GM23338 (cell line): ENCODE measurements at regions not wholly inside any gene's neighbourhood (a gene's known extent, or its start where the extent isn't known, plus 50 kb on each side); places are given as distances from the start of the nearest gene placed in this dataset.

Experiments
- ATAC-seq: fragments of 200-7000 bp; cut with Tn5 transposase; 3 replicates; pipeline ENCODE4 v1.9.1; 2020
- DNase-seq: peaks from one replicate; pipeline ENCODE4 v3.0.0-alpha.2; 2015; ENCODE audit warnings: low spot score
- H2AFZ ChIP-seq: fragments of 200-600 bp; sonication (generic); 2 replicates; pipeline ENCODE4 v1.8.0; 2016; ENCODE audit warnings: antibody characterized with exemption, mild to moderate bottlenecking, moderate library complexity
- H3F3A ChIP-seq: fragments of 200-600 bp; sonication (generic); replicated peaks from 2 replicates; pipeline ENCODE4 v1.8.0; 2017; ENCODE audit warnings: antibody characterized with exemption, mixed run types, low read depth
- H3K27ac ChIP-seq: fragments of 200-600 bp; sonication (generic); 2 replicates; pipeline ENCODE4 v1.6.1; 2016; ENCODE audit warnings: low read depth
- H3K27me3 ChIP-seq: fragments of 200-600 bp; sonication (generic); 2 replicates; pipeline ENCODE4 v1.8.0; 2016; ENCODE audit warnings: mild to moderate bottlenecking, mixed run types, moderate library complexity; ENCODE audit not compliant: insufficient read depth
- H3K36me3 ChIP-seq: fragments of 200-600 bp; sonication (generic); 2 replicates; pipeline ENCODE4 v1.8.0; 2016; ENCODE audit warnings: mild to moderate bottlenecking; ENCODE audit not compliant: insufficient read depth
- H3K4me1 ChIP-seq: fragments of 200-600 bp; sonication (generic); 2 replicates; pipeline ENCODE4 v1.8.0; 2016; ENCODE audit warnings: mild to moderate bottlenecking, moderate library complexity; ENCODE audit not compliant: insufficient read depth
- H3K4me2 ChIP-seq: fragments of 200-600 bp; sonication (generic); 2 replicates; pipeline ENCODE4 v1.7.1; 2017; ENCODE audit warnings: mixed run types
- H3K4me3 ChIP-seq: fragments of 200-600 bp; sonication (generic); 2 replicates; pipeline ENCODE4 v1.6.1; 2016; ENCODE audit warnings: mixed run types
- H3K79me2 ChIP-seq: fragments of 200-600 bp; sonication (generic); replicated peaks from 2 replicates; pipeline ENCODE4 v1.8.0; 2017; ENCODE audit warnings: mild to moderate bottlenecking; ENCODE audit not compliant: insufficient read depth
- H3K9me2 ChIP-seq: fragments of 200-600 bp; sonication (generic); 2 replicates; pipeline ENCODE4 v1.8.0; 2017; ENCODE audit not compliant: insufficient read depth
- H4K20me1 ChIP-seq: fragments of 200-600 bp; sonication (generic); replicated peaks from 2 replicates; pipeline ENCODE4 v1.8.0; 2017; ENCODE audit warnings: mild to moderate bottlenecking; ENCODE audit not compliant: insufficient read depth
- H3K27ac Mint-ChIP-seq: 2 replicates; pipeline ENCODE4 v1.8.0; 2020; ENCODE audit warnings: inconsistent platforms, mild to moderate bottlenecking, moderate library complexity, mixed read lengths
- H3K27me3 Mint-ChIP-seq: 3 replicates; pipeline ENCODE4 v1.8.0; 2022; ENCODE audit warnings: low read depth, mild to moderate bottlenecking, moderate library complexity, mixed read lengths, inconsistent platforms; ENCODE audit not compliant: insufficient read depth, poor library complexity
- H3K36me3 Mint-ChIP-seq: 3 replicates; pipeline ENCODE4 v1.8.0; 2021; ENCODE audit warnings: low read depth, mild to moderate bottlenecking, inconsistent platforms, moderate library complexity, mixed read lengths
- H3K4me1 Mint-ChIP-seq: 3 replicates; pipeline ENCODE4 v1.8.0; 2020; ENCODE audit warnings: mild to moderate bottlenecking, inconsistent platforms, mixed read lengths
- H3K4me3 Mint-ChIP-seq: 3 replicates; pipeline ENCODE4 v1.8.0; 2021; ENCODE audit warnings: moderate library complexity, mild to moderate bottlenecking, inconsistent platforms, mixed read lengths
- H3K9me3 Mint-ChIP-seq: 3 replicates; pipeline ENCODE4 v1.8.0; 2020; ENCODE audit warnings: moderate library complexity, mild to moderate bottlenecking, inconsistent platforms, mixed read lengths
- CREB1 ChIP-seq: fragments of 250-450 bp; sonication (Bioruptor Pico); IDR thresholded peaks from 2 replicates; pipeline ENCODE4 v1.5.0; 2020; ENCODE audit warnings: low read depth, mild to moderate bottlenecking, moderate library complexity
- EZH2 ChIP-seq: fragments of 200-600 bp; sonication (generic); IDR thresholded peaks from one replicate; pipeline ENCODE4 v1.8.0; 2017; ENCODE audit warnings: antibody characterized with exemption, mild to moderate bottlenecking, low read depth; ENCODE audit not compliant: unreplicated experiment
- EZH2phosphoT487 ChIP-seq: fragments of 200-600 bp; sonication (generic); IDR thresholded peaks from one replicate; pipeline ENCODE4 v1.8.1; 2018; ENCODE audit warnings: antibody characterized with exemption; ENCODE audit not compliant: unreplicated experiment
- JUNB ChIP-seq: IDR thresholded peaks from one replicate; pipeline ENCODE4 v1.6.1; 2016; ENCODE audit warnings: antibody characterized with exemption; ENCODE audit not compliant: unreplicated experiment
- NANOG ChIP-seq: IDR thresholded peaks from 2 replicates; pipeline ENCODE4 v1.6.1; 2016; ENCODE audit warnings: antibody characterized with exemption, borderline replicate concordance
- POLR2AphosphoS5 ChIP-seq: IDR thresholded peaks from 2 replicates; pipeline ENCODE4 v1.6.1; 2016; ENCODE audit warnings: antibody characterized with exemption, low read depth
- STAT1 ChIP-seq: IDR thresholded peaks from one replicate; pipeline ENCODE4 v1.6.1; 2016; ENCODE audit warnings: antibody characterized with exemption; ENCODE audit not compliant: unreplicated experiment
- ZNF114 ChIP-seq: fragments of 250-450 bp; sonication (Bioruptor Pico); IDR thresholded peaks from 2 replicates; pipeline ENCODE4 v1.5.0; 2020; ENCODE audit warnings: mild to moderate bottlenecking, moderate library complexity
- ZNF331 ChIP-seq: fragments of 250-450 bp; sonication (Bioruptor Pico); IDR thresholded peaks from 2 replicates; pipeline ENCODE4 v1.5.0; 2020; ENCODE audit warnings: low read depth, mild to moderate bottlenecking, moderate library complexity
- TF ChIP-seq, protein P1 (sequence below), 2 experiments: fragments of 200-600 bp in 1 of 2; sonication (generic) in 1 of 2; conservative IDR thresholded peaks; 2 replicates each; pipeline versions ENCODE4 v1.5.1 to v1.6.1; 2016 to 2017; ENCODE audit warnings: antibody characterized with exemption in 2 of 2, low read depth in 2 of 2, mild to moderate bottlenecking in 2 of 2, moderate library complexity in 1 of 2
- TF ChIP-seq, protein P2 (sequence below): IDR thresholded peaks from one replicate; pipeline ENCODE4 v1.6.1; 2018; ENCODE audit warnings: antibody characterized with exemption; ENCODE audit not compliant: unreplicated experiment

DNA sequence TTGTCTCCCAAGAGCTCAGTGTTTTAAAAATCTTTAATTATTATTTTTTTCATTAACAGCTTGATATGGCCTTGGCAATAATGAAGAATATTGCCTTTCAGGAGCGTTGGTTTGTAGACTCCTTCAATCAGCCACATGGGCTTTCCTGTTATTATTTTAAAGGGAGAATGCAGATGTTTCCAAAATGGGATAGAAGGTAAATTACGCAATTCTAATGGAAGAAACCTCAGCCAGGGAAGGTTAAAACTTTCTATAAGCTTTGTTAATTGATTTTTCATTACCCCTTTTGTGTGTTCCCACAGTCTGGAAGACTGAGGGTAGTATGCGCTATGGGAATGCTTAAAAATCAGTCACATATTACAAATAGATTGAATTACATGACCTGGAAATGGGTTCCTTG lies 188.4 kb upstream of the NAV3 start (continued):
- TF ChIP-seq CREB1 (CRISPR knock-in tag) (no peak), STAT1 (no peak)

DNA sequence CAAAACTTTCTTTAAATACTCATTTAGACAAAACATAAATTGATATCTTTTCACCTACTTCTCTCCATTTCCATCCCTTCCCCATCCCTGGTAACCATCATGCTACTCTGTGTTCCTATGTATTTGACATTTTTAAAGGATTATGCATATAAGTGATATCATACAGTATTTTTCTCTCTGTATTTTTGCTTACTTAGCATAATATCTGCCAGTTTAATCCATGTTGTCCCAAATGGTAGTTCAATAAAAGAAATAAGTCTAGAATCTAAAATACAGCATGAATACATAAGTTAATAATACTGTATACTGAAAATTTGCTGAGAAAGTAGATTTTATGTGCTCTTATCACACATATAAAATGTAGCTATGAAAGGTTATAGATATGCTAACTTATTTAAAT lies 190.3 kb upstream of the NAV3 start:
- no peak for TF ChIP-seq EZH2
- no peak for TF ChIP-seq ZNF331 (CRISPR knock-in tag)
- no peak overlapping the region for H2AFZ ChIP-seq

DNA sequence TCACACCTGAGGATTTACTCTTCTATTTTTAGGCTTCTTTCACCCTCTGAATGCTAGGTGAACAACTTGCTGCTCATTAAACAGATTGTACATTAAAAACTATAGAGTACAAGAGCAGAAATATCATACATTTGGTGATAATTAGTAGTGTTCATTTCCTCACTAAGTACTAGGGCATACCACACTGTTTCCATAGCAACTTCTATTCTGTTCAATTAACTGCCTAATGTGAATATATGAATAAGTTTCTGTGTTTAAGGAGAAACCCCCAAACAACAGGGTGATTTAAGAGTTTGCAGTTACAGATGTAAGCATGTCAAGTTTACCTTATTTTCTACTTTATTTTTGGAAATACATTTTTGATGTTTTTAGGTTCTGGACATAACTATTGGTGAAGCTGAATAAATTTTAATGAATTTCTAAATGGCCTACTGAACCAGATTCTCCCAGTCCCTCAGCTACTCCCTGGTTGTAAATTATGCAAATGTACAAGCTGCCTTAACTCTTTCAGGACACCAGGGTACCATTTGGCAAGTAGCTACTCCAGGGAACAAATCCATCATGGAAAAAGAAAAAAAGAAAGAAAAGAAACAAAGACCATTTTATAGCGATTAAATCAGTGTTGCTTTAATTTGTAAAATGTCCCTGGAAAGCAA lies 199.8 kb upstream of the NAV3 start:
- no peaks in the 10 kb centered on the region for H3K36me3 Mint-ChIP-seq
- H3K27ac ChIP-seq: no peak overlapping the region
- no peaks in the 10 kb centered on the region for H3K27me3 Mint-ChIP-seq

More for the DNA sequence above, 190.3 kb upstream of the NAV3 start:
- DNase-seq (no peak), ATAC-seq (no peak)
- Histone ChIP-seq H4K20me1 (no peaks in the 10 kb centered on the region), H3K27me3 (no peaks in the 10 kb centered on the region), H3K27ac (no peak overlapping the region), H3K4me1 (peaks cover 35% of the 10 kb centered on the region), H3K4me3 (no peak overlapping the region), H3K36me3 (no peaks in the 10 kb centered on the region), H3K4me2 (peak overlapping the region; percentile 13; the same call in 1 of the 2 replicates), H3K9me2 (no peaks in the 10 kb centered on the region), H3K79me2 (no peaks in the 10 kb centered on the region), H3F3A (no peaks in the 10 kb centered on the region)
- Mint-ChIP-seq H3K27ac (no peak overlapping the region), H3K4me1 (peaks cover 41% of the 10 kb centered on the region), H3K27me3 (peaks cover 3% of the 10 kb centered on the region), H3K4me3 (no peak overlapping the region), H3K9me3 (no peaks in the 10 kb centered on the region), H3K36me3 (no peaks in the 10 kb centered on the region; the same call in 2 of the 3 replicates)

DNA sequence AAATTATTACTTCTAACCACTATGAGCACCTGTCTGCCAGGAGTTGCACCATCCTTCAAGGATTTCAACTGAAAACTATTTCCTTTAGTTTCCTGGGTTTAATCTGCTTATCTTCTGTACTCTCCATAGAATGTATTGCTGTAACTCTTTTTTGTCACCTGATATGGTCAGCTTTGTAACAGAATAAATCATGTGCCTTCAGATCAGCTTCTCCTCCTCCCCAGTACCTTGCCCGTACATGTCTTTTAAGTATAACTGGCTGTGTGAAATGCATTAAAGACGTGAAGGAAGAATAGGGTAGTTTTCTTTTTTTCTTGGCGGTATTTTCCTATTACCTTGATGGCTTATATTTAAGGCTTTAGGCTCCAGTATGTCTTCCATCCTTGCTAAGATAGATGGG lies 200.3 kb upstream of the NAV3 start:
- no peaks in the 10 kb centered on the region for H4K20me1 ChIP-seq
- no peaks in the 10 kb centered on the region for H3F3A ChIP-seq
- H3K27ac ChIP-seq: no peak overlapping the region
- Mint-ChIP-seq H3K9me3 (no peaks in the 10 kb centered on the region), H3K27me3 (no peaks in the 10 kb centered on the region), H3K4me1 (no peaks in the 10 kb centered on the region), H3K27ac (no peak overlapping the region), H3K4me3 (no peak overlapping the region), H3K36me3 (no peaks in the 10 kb centered on the region)
- no peak for ATAC-seq
- H3K79me2 ChIP-seq: no peaks in the 10 kb centered on the region
- TF ChIP-seq, protein P1, sequence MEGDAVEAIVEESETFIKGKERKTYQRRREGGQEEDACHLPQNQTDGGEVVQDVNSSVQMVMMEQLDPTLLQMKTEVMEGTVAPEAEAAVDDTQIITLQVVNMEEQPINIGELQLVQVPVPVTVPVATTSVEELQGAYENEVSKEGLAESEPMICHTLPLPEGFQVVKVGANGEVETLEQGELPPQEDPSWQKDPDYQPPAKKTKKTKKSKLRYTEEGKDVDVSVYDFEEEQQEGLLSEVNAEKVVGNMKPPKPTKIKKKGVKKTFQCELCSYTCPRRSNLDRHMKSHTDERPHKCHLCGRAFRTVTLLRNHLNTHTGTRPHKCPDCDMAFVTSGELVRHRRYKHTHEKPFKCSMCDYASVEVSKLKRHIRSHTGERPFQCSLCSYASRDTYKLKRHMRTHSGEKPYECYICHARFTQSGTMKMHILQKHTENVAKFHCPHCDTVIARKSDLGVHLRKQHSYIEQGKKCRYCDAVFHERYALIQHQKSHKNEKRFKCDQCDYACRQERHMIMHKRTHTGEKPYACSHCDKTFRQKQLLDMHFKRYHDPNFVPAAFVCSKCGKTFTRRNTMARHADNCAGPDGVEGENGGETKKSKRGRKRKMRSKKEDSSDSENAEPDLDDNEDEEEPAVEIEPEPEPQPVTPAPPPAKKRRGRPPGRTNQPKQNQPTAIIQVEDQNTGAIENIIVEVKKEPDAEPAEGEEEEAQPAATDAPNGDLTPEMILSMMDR (conservative IDR thresholded peaks at IDR 0.05; ENCODE audit: low read depth in 2 of 2): no peak
- TF ChIP-seq EZH2: no peak
- TF ChIP-seq, protein P2, sequence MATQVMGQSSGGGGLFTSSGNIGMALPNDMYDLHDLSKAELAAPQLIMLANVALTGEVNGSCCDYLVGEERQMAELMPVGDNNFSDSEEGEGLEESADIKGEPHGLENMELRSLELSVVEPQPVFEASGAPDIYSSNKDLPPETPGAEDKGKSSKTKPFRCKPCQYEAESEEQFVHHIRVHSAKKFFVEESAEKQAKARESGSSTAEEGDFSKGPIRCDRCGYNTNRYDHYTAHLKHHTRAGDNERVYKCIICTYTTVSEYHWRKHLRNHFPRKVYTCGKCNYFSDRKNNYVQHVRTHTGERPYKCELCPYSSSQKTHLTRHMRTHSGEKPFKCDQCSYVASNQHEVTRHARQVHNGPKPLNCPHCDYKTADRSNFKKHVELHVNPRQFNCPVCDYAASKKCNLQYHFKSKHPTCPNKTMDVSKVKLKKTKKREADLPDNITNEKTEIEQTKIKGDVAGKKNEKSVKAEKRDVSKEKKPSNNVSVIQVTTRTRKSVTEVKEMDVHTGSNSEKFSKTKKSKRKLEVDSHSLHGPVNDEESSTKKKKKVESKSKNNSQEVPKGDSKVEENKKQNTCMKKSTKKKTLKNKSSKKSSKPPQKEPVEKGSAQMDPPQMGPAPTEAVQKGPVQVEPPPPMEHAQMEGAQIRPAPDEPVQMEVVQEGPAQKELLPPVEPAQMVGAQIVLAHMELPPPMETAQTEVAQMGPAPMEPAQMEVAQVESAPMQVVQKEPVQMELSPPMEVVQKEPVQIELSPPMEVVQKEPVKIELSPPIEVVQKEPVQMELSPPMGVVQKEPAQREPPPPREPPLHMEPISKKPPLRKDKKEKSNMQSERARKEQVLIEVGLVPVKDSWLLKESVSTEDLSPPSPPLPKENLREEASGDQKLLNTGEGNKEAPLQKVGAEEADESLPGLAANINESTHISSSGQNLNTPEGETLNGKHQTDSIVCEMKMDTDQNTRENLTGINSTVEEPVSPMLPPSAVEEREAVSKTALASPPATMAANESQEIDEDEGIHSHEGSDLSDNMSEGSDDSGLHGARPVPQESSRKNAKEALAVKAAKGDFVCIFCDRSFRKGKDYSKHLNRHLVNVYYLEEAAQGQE: no peak
- TF ChIP-seq ZNF114: no peak
- no peak for TF ChIP-seq ZNF331 (CRISPR knock-in tag)
- no peak for TF ChIP-seq EZH2phosphoT487
- no peak for TF ChIP-seq CREB1 (CRISPR knock-in tag)
- TF ChIP-seq NANOG: no peak
- TF ChIP-seq JUNB: no peak
- no peak for TF ChIP-seq POLR2AphosphoS5
- no peaks in the 10 kb centered on the region for H3K27me3 ChIP-seq
- no peak overlapping the region for H3K4me2 ChIP-seq
- H3K9me2 ChIP-seq: no peaks in the 10 kb centered on the region
- no peaks in the 10 kb centered on the region for H3K36me3 ChIP-seq
- no peaks in the 10 kb centered on the region for H3K4me1 ChIP-seq
- no peak for DNase-seq
- no peak overlapping the region for H2AFZ ChIP-seq
- no peak overlapping the region for H3K4me3 ChIP-seq

More for the DNA sequence above, 199.8 kb upstream of the NAV3 start:
- no peaks in the 10 kb centered on the region for H3K36me3 ChIP-seq
- H3K4me3 Mint-ChIP-seq: no peak overlapping the region
- no peaks in the 10 kb centered on the region for H3K79me2 ChIP-seq
- no peaks in the 10 kb centered on the region for H3K4me1 Mint-ChIP-seq
- H3K27ac Mint-ChIP-seq: no peak overlapping the region
- no peak overlapping the region for H2AFZ ChIP-seq
- H3K4me2 ChIP-seq: no peak overlapping the region
- H3F3A ChIP-seq: no peaks in the 10 kb centered on the region
- DNase-seq (no peak), ATAC-seq (no peak)
- no peaks in the 10 kb centered on the region for H4K20me1 ChIP-seq
- no peaks in the 10 kb centered on the region for H3K27me3 ChIP-seq
- no peaks in the 10 kb centered on the region for H3K9me3 Mint-ChIP-seq
- H3K4me3 ChIP-seq: no peak overlapping the region
- TF ChIP-seq JUNB: no peak
- H3K9me2 ChIP-seq: no peaks in the 10 kb centered on the region
- H3K4me1 ChIP-seq: no peaks in the 10 kb centered on the region
